D721Med (cell line): ENCODE measurements at regions not wholly inside any gene's neighbourhood (a gene's known extent, or its start where the extent isn't known, plus 50 kb on each side); places are given as distances from the start of the nearest gene placed in this dataset.

Source experiments
- DNase-seq: peaks from one replicate; pipeline ENCODE4 v3.0.0; 2011; ENCODE audit warnings: low spot score; ENCODE audit not compliant: insufficient read length
- FAIRE-seq: peaks from 2 replicates; lab custom pipeline; 2011; peaks lifted over from hg19 to GRCh38; lab: Jason Lieb, UNC
- CTCF ChIP-seq: IDR thresholded peaks from 2 replicates; pipeline ENCODE4 v1.5.1; 2012; ENCODE audit warnings: mild to moderate bottlenecking, control low read depth; ENCODE audit not compliant: insufficient read depth; ENCODE audit errors: missing control alignments

- FAIRE-seq = no peak
- DNase-seq = no peak
Measured at GRCh38 chr9:117987945-117988344, 283.7 kb downstream of the TLR4 start.

GRCh38 chr9:117992006-117992405, 287.8 kb downstream of the TLR4 start:
- DNase-seq (no peak), FAIRE-seq (no peak)
- TF ChIP-seq CTCF = no peak

More at GRCh38 chr9:117987945-117988344, 283.7 kb downstream of the TLR4 start:
- TF ChIP-seq CTCF = no peak

- no peak for TF ChIP-seq CTCF
- no peak for FAIRE-seq
- DNase-seq = no peak
Measured at GRCh38 chr9:118000581-118000980, 296.4 kb downstream of the TLR4 start.

GRCh38 chr9:118003240-118003639, 299.0 kb downstream of the TLR4 start:
- no peak for FAIRE-seq

GRCh38 chr9:118008246-118008645, 304.0 kb downstream of the TLR4 start:
- no peak for TF ChIP-seq CTCF
- no peak for FAIRE-seq
- DNase-seq = no peak

More at GRCh38 chr9:118003240-118003639, 299.0 kb downstream of the TLR4 start:
- DNase-seq = no peak
- no peak for TF ChIP-seq CTCF

- FAIRE-seq (no peak), DNase-seq (no peak)
- TF ChIP-seq CTCF = no peak
Measured at GRCh38 chr9:118009614-118010013, 305.4 kb downstream of the TLR4 start.

- no peak for DNase-seq
- FAIRE-seq = no peak
- TF ChIP-seq CTCF = no peak
Measured at GRCh38 chr9:118017607-118018122, 313.5 kb downstream of the TLR4 start.
